HG03280 (cell line): ENCODE measurements at regions not wholly inside any gene's neighbourhood (a gene's known extent, or its start where the extent isn't known, plus 50 kb on each side); places are given as distances from the start of the nearest gene placed in this dataset.

Experiments used
- ATAC-seq: cut with Tn5 transposase; IDR thresholded peaks from one replicate; pipeline ENCODE4 v1.9.1; 2021; ENCODE audit warnings: mild to moderate bottlenecking, moderate library complexity; ENCODE audit not compliant: unreplicated experiment

DNA sequence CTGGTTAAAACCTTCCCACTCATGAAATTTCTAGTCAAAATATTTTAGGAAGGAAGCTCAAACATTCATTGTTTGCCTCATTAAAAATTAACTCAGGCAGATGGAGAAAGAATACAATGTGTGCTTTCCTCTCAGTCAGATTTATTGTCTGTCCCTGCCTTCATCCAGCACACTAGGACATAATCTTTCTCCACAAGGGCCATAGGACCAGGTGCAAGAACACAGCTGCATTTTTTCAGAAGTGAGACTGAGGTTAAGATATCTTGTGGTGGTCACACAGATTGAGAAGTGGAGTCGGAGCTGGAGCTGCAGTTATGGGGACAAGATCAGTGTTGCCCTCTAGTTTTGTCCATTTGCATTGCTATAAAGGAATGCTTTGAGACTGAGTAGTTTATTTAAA, 666.3 kb downstream of the CCSER2 start:
- no peak for ATAC-seq

DNA sequence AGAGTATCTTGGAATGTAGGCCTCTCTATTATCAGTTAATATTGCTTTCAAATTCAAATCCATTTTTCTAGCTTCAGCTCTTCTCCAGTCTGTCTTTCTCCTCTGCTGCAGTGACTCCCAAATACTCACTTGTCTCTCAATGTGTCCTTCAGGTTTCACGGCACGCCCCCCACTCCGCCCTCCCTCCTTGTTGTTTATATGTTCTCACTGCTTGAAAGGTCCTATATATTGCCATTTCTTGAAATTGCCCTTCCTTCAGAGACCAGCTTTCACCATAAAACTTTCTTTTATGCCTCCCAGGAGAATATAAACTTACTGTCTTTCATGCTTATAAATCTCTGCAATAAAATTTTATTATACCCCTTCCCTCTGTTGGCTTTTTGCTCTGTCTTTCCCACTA, 668.2 kb downstream of the CCSER2 start:
- no peak for ATAC-seq

DNA sequence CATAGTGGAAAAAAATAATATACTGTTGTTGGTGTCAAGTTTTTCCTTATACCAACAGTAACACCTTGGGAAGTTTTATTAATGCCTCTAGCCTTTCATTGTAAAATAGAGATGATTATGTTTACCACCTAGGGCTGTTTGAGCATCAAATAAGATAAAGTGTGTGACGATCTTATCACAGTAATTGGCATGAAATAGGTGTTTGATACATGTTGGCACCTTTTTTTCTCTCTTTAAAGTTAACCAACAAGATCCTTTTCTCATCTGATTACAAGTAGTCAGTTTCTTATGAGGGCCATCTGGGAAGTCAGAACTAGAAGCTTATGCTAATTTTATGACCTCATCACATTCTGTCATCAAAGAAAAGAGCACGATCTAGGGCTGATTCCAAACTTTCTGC, 669.5 kb downstream of the CCSER2 start:
- no peak for ATAC-seq

DNA sequence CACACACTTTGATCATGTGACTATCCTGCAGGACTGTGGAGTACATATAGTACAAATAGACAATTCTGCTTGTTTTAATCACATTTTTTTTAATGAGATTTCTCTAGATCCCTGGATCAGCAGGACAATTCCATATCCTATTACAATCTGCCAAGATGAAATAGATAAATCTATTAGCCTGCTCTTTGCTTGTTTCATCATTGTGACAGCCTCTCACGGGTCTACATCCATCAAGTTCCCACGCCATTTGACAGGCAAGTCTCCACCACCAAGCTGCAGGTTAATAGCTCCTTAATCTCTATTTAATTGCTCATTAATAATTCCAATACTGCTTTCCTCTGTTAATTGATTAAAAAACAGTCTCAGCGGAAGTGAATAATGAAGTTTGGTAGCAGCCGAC, 671.5 kb downstream of the CCSER2 start:
- no peak for ATAC-seq

DNA sequence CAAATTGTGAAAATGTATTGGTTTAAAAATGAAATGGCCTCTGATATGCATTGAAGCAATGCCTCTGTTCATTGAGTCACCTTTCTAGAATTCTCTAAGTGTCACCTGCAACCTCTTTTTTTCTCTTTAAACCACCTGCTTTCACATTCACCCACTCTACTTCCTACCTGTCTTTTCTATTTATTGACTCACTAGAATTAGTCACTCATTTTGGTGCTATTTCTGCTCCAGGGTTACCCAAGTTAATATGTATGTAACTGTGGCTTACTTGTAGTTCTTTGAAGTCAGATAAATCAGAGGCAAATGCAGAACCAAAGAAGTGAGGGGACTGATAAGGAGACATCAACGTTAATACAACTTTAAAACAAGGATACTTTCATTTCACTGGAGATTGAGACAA, 674.7 kb downstream of the CCSER2 start:
- no peak for ATAC-seq

DNA sequence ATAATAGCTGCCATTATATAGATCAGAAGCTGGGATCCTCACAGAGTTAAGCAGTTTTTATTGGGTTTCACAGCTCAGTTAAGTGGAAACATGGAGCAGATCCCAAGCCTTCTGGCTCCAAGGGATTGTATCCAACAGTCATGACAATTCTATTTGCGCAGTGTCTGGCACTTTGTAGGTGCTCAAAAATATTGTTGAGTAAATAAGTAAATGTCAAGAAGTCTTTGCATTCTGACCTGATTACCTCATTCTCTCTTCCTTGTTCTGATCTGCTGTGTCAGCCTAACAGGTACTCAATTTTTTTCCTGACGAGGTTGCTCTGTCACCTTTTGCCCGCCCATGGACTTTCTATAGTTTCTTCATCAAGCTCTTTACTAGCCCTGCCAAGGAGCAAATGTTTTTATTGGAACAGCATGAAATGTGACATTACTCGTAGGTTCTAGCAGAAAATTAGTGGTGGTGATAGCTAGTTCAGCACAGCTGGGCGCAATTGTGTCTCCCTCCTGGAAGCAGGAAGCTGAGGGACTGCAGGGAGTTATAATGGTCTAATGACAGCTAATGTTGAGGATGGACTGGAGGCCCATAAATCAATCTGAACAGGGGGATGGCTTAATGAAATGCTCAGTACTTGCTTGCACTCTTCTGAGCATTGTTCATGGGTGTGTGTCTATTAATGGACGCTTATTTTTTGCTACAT, 680.2 kb downstream of the CCSER2 start:
- no peak for ATAC-seq

DNA sequence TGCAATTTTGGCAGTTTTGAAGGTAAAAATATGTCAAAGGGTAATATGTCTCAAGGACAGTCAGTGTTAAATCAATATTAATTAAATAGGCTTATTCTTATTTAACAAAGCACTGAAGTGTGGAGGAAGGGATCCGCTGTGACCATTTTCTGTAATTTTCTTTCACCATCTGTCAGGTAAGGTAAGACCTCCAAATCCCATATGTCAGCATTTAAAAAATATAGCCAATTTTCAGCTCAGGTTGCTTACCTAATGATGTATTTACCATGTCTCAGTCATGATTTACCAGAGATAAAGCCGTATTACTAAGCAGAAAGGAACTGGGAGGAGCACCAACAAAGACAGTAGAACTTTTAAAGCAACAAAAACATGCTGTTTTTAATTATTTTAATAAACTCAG, 683.9 kb downstream of the CCSER2 start:
- ATAC-seq: no peak

DNA sequence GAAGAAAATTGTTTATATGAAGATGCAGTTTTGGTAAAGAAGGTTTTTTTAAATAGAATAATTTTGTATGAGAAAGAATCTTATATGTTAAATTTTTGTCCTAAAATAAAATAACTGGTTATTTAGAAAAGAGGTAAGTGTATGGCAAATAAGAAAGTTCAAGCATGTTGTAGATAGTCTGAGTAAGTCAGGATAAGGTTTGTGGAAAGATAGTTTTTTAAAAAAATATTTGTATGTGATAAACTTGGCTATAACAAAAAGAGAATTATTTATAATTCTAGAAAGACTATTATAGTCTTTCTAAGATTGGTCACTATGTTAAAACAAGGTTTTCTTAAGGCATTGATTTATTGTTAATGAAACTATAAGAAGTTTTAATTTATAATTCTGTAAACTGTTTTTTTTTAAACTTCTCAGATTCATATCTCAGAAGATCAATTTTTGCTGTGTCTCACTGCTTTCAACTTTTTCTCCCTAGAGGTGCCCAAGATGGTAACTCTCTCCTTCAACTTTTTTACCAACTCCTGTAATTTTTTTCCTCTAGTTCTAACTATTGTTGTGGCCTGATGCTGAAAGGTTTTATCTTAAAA, 698.6 kb downstream of the CCSER2 start:
- ATAC-seq: no peak

DNA sequence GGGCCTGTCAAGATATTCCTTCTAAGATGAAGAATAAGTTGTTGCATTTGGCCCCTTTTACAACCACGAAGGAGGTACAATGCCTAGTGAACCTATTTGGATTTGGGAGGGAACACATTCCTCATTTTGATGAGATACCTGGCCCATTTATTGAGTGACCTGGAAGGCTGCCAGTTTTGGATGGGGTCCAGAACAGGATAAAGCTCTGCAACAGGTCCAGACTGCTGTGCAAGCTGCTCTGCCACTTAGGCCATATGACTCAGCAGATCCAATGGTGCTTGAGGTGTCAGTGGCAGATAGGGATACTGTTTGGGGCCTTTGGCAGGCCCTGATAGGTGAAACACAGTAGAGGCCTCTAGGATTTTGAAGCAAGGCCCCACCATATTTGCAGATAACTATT, 704.6 kb downstream of the CCSER2 start:
- ATAC-seq: no peak

DNA sequence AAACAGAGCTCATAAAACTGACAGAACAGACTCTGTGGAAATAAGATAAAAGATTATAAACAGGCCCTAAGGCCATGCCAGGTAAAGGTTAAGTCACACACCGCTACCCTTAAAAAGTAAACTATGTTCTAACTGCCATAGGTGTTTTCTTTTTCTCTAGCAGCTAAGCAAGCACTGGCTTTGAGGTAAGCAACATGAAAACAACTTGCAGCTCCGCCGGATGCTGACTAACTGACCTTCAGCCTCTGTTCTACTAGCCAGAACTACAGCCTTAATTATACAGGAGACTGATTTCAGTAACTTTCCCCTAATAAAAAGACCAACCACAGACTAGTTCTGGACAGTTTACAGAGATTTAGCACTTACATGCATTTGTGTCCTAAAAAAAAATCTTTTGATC, 708.3 kb downstream of the CCSER2 start:
- no peak for ATAC-seq

DNA sequence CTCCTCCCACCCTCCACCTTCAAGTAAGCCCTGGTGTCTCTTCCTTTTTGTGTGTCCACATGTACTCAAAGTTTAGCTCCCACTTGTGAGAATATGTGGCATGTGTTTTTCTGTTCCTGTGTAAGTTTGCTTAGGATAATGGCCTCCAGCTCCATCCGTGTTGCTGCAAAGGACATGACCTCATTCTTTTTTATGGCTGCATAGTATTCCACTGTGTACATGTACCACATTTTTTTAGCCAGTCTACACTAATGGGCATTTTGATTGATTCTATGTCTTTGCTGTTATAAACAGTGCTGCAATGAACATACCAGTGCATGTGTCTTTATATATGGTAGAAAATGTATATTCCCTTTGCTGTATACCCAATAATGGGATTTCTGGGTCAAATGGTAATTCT, 710.9 kb downstream of the CCSER2 start:
- no peak for ATAC-seq

DNA sequence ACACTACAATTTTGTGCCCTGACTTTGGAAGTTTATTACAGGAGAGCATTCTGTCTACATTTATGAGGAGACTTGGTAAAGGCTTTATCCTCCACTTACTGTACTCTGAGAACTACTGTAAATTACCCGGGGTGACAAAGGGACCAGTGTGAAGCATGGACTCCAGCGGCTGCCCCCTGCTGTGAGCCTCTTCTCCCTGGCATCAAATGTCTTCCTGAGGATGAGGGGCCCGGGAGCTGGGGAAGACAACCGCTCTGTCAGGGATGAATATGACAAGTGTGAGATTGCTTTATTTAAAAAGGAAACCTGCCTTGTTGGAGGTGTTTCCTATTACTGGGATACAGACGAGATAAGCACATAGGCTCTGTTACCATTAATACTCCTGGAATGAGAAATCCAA, 714.8 kb downstream of the CCSER2 start:
- ATAC-seq: no peak

DNA sequence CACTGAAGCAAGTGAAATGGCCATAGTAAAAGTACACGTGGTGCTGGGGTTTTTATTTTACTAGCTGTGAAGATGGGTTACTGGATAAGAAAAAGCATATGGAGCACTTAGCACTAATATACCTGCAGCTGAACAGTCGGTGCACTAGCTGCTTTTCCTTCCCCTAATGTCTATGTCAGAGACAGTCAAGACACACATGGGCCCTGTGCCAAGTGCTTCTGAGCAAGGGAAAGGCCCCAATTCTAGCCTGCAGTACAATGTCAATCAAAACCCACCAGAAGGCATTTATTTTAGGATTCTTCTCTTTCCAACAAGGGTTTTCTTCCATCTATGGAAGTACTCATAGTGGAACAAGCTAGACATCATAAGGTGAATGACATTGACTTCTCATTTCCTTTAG, 716.7 kb downstream of the CCSER2 start:
- no peak for ATAC-seq

DNA sequence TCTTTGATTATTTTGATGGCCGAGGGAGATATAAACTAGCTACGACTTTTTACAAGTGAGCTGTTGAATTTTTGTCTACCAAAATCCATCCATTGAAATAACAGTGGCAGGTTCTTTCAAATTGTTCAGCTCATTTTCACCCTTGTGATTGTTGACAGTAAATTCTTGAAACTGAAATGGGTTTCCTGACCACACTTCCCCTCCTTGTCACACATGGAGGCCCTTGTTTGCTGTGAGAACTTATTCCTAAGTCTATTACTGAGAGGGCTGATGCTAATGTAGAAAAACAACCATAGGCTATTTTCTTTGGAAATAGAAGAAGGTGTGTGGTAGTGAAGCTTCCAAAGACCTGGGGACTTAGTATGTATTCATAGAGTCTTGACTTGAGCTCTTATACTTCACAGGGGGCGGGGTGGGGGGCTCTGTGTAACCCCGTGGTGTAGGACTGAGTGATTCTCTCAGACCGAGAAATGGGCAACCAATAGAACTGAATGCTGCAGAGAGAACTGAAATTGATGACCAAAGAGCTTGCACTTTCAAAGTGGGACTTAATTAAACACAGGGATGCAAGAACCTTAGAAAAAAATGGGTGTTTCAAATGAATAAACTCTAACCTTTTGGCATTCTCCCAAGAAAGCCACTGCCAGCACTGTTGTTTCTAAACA, 718.9 kb downstream of the CCSER2 start:
- no peak for ATAC-seq

DNA sequence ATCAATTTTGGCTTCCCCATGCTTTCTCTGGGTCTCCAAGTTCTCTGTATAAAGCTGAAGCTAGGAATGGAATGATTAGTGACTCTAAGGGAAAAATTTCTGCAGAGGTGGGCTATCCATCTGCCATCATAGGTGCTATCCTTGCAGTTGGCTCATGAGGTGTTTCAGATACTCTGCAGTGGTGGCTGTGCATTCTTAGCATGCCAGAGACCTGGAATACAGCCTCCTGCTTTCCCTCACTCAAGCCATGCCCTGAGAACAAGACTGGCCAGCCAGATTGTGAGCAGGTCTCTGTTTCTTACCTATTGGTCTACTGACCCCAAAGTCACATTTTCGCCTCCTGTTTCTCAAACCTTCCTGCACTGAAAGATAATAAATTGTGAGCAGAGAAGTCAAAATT, 719.6 kb downstream of the CCSER2 start:
- no peak for ATAC-seq

DNA sequence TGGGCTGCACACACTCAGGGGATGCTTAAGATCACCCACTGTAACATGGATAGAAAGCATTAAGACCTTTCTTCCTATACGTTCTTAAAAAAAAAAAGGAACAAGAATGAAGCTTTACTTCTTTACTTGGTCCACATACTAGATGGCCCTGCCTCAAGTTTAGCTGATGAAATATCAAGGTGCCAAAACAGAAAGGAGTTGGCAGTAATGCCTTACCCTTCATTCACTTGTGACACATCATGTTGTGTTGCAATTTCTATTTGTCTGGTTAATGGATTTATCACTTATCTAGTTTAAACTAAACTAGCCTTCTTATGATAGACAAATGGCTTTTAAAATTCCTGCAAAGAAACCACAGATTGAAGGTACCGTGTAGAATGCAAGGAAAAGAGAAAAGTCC, 720.3 kb downstream of the CCSER2 start:
- ATAC-seq: no peak

DNA sequence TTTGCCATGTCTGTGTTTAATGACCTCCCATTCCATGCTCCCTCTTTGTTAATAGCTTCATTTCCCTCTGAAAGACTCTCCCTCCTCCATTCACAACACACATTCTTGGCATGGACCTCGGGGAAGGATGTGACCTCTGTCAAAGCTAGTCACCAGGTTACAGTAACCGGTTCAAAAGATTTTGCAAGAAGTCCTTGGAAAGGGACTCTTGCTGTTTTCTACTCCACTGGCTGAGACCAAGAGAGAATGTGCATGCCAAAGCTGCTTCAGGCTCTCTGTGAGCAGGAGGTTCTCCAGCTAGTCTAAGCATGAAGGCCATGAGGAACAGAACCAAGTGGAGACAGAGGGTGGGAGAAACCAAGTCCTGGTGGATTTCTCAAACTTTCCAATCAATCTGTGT, 732.6 kb downstream of the CCSER2 start:
- no peak for ATAC-seq

DNA sequence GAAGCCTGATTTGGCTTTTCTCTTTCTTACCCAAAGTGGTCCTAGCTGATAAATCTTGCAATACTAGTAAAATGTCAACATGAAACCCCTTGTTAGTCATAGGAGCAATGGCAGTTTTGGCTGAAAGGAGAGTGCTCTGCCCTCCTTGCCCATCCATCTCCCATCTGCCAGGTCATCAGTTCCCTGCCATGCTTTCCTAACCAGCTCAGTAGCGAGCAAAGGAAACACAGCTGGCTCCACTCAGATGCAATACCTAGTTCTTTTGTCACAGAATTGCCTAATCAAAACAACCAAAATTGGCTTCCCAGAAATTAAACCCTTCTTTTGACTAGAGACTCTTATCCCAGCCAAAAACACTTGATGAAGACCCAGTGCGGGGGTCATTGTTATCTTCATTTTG, 733.0 kb downstream of the CCSER2 start:
- ATAC-seq: no peak

DNA sequence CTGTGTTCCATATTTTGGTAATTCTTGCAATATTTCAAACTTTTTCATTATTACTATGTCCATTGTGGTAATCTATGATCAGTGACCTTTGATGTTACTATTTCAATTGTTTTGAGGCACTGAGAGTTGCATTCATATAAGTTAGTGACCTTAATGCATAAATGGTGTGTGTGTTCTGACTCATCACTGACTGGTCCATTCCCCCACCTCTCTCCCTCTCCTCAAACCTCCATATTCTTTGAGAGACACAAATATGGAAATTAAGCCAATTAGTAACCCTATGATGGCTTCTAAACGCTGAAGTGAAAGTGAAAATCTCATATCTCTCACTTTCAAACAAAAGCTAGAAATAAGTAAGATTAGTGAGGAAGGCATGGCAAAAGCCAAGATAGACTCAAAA, 739.6 kb downstream of the CCSER2 start:
- no peak for ATAC-seq

DNA sequence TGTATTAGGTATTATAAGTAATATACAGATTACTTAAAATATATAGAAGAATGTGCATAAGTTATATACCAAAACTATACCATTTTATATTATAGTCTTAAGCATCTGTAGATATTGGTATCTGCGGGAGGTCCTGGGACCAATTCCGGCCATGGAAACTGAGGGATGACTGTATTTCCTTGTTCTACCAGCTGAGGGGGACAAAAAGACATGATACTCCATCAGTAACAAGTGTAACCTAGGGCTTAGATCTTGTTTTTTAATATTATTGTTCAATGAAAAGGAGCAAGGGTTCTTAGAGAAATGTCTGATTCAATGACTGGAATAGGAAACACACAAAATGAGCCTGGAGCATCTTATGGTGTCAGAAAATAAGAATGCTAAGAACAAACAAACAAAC, 752.5 kb downstream of the CCSER2 start:
- no peak for ATAC-seq

DNA sequence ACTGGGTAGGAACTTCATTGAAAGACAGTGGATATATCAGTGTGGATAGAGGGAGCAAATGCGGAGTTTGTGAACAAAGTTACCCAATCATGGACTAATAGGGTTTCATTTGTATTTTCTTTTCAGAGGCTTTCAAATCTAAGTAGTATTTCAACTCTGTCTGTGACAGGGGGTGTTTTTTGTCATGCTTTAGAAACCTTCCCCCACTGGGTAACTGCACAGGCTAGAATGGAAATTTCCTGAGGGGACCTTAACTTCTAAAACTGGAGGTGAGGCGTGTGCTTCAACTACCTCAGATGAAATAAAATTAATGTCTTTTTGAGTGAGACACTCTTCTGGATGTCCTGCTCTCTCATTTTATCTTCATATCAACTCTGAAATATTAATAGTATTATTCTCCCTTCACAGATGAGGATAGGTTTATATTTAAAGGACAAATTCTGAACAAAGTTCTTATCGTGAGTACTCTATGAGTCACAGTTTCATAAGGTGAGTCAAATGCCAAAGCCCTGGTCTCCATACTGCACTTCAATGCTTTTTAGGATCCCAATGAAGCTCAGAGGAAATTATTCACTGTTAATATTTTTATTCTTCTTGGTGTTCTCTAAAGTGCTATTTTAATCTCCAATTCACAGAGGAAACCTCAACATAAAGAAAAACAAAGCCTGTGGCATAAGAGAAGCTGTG, 770.6 kb downstream of the CCSER2 start:
- no peak for ATAC-seq

DNA sequence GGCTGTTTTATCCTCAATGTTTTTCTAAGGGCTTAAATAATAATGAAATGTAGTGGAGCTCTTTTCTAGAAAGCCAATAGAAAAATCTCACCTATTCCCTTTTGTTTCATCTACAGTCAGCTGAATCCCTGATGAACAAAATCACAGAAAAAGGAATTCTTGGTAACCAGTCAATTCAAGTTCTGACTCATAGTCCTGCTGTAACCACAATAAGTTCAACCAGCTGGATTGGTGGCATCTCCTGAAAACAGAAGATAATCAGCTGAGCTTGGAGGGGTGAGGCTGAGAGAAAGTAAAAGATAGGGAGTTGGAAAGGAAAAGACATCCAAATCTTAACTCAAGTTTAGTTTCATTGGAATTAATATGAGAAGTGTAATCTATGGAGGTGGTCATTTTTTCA, 772.1 kb downstream of the CCSER2 start:
- no peak for ATAC-seq
